Hematopoietic multipotent progenitor cell treated with erythropoietin and hydrocortisone succinate and interleukin-3 and kit ligand, for 8 days (in vitro differentiated cells): ENCODE measurements at regions not wholly inside any gene's neighbourhood (a gene's known extent, or its start where the extent isn't known, plus 50 kb on each side); places are given as distances from the start of the nearest gene placed in this dataset.
A peak's percentile ranks its signal among the peaks of the same experiment; 100 is the strongest.

Experiments used
- DNase-seq: peaks from one replicate; pipeline ENCODE4 v3.0.0-alpha.2; 2015

- DNase-seq, result no peak
These were observed 55.7 kb upstream of the OR5AN1 start for GRCh38 chr11:59302991-59303390.

GRCh38 chr11:59295435-59295834, 63.3 kb upstream of the OR5AN1 start:
- no peak for DNase-seq

GRCh38 chr11:59292611-59293010, 66.1 kb upstream of the OR5AN1 start:
- DNase-seq, result no peak

- no peak for DNase-seq
These were observed 67.5 kb upstream of the OR5AN1 start for GRCh38 chr11:59291228-59291627.

GRCh38 chr11:59289356-59290181, 69.1 kb upstream of the OR5AN1 start:
- DNase-seq, result no peak

GRCh38 chr11:59285716-59286260, 72.9 kb upstream of the OR5AN1 start:
- no peak for DNase-seq

GRCh38 chr11:59284773-59285129, 72.0 kb upstream of the MPEG1 start:
- DNase-seq, result no peak

GRCh38 chr11:59283825-59284772, 71.4 kb upstream of the MPEG1 start:
- DNase-seq, result peak; percentile 52

GRCh38 chr11:59283311-59283710, 70.6 kb upstream of the MPEG1 start:
- no peak for DNase-seq

GRCh38 chr11:59281177-59281576, 68.5 kb upstream of the MPEG1 start:
- no peak for DNase-seq

GRCh38 chr11:59273373-59273841, 60.7 kb upstream of the MPEG1 start:
- no peak for DNase-seq

GRCh38 chr11:59272771-59273372, 60.1 kb upstream of the MPEG1 start:
- no peak for DNase-seq

- DNase-seq, result no peak
These were observed 59.1 kb upstream of the MPEG1 start for GRCh38 chr11:59271811-59272327.

GRCh38 chr11:59271247-59271755, 58.6 kb upstream of the MPEG1 start:
- DNase-seq, result no peak

- DNase-seq, result no peak
These were observed 55.2 kb upstream of the MPEG1 start for GRCh38 chr11:59267736-59268475.

GRCh38 chr11:59267196-59267595, 54.5 kb upstream of the MPEG1 start:
- no peak for DNase-seq

- no peak for DNase-seq
These were observed 53.8 kb upstream of the MPEG1 start for GRCh38 chr11:59266491-59266890.

- DNase-seq, result no peak
These were observed 53.0 kb upstream of the MPEG1 start for GRCh38 chr11:59265735-59266134.

GRCh38 chr11:59264736-59265135, 52.0 kb upstream of the MPEG1 start:
- no peak for DNase-seq

- no peak for DNase-seq
These were observed 50.6 kb upstream of the MPEG1 start for GRCh38 chr11:59263225-59263894.
